Transverse colon (tissue), 4 donors: ENCODE measurements at regions not wholly inside any gene's neighbourhood (a gene's known extent, or its start where the extent isn't known, plus 50 kb on each side); places are given as distances from the start of the nearest gene placed in this dataset.

Experiments used
- DNase-seq: peaks from one replicate; pipeline ENCODE4 v3.0.0-alpha.2; 2019
- H3K27ac ChIP-seq, 4 donors: fragments of 200-600 bp; sonication (generic); 2 replicates each; pipeline ENCODE4 v1.5.1; 2016 to 2018; ENCODE audit warnings: inconsistent platforms in 4 of 4
- H3K27me3 ChIP-seq: fragments of 200-600 bp; sonication (generic); 2 replicates; pipeline ENCODE4 v1.5.1; 2017; ENCODE audit warnings: inconsistent platforms
- H3K36me3 ChIP-seq, 4 donors: fragments of 200-600 bp; sonication (generic); 2 replicates each; pipeline ENCODE4 v1.5.1; 2017 to 2019; ENCODE audit warnings: inconsistent platforms in 4 of 4
- H3K4me1 ChIP-seq, 4 donors: fragments of 200-600 bp; sonication (generic); 2 replicates each; pipeline ENCODE4 v1.5.1; 2017 to 2020; ENCODE audit warnings: inconsistent platforms in 4 of 4
- H3K4me3 ChIP-seq, 4 donors: fragments of 200-600 bp; sonication (generic); 1 replicate in 1 of 4; 2 replicates in 3 of 4; pipeline versions ENCODE4 v1.5.1 to v1.6.1; 2017 to 2019; ENCODE audit warnings: inconsistent platforms in 4 of 4
- H3K9me3 ChIP-seq, 2 donors: fragments of 200-600 bp; sonication (generic); 2 replicates each; pipeline ENCODE4 v1.5.1; 2017 to 2019; ENCODE audit warnings: inconsistent platforms in 2 of 2
- EP300 ChIP-seq: sonication (generic); formaldehyde crosslinking; IDR thresholded peaks from one replicate; pipeline ENCODE4 v1.6.1; 2017; ENCODE audit warnings: antibody characterized with exemption, low read depth
- POLR2A ChIP-seq: fragments of 450-650 bp; IDR thresholded peaks from one replicate; pipeline ENCODE4 v1.6.1; 2016; ENCODE audit warnings: antibody characterized with exemption, mild to moderate bottlenecking, moderate library complexity
- POLR2AphosphoS5 ChIP-seq, 3 donors: sonication (generic); formaldehyde crosslinking; IDR thresholded peaks; one replicate each; pipeline ENCODE4 v1.6.1; 2016; ENCODE audit warnings: antibody characterized with exemption in 3 of 3
- WGBS, 2 donors: methylation state at CpG; one replicate each; pipeline ENCODE4 v1.1.5; 2018; ENCODE audit warnings: low coverage in 1 of 2; 5-methylcytosine and 5-hydroxymethylcytosine counted together
- in situ Hi-C, 4 donors: fragments of 200-750 bp; cut with MboI; loops; one replicate each; pipeline versions ENCODE4 v1.15.0 to v1.15.1; 2017; ENCODE audit warnings: low sequenced_read_pairs in 3 of 4, low pct_ligation_motif_present in 1 of 4, low pct_unique_long_range_greater_than_20kb in 1 of 4
- intact Hi-C: fragments of 100-400 bp; cut with DNase I; formaldehyde crosslinking; loops from one replicate; pipeline ENCODE4 v1.15.1; 2023; ENCODE audit warnings: low total_unique reads
- TF ChIP-seq, protein P1 (sequence below), 5 experiments: fragments of 200-600 bp in 3 of 5; fragments of 450-650 bp in 2 of 5; sonication (generic) in 3 of 5; IDR thresholded peaks; 1 replicate in 2 of 5; 2 replicates in 3 of 5; pipeline ENCODE4 v1.5.1; 2016 to 2017; ENCODE audit warnings: antibody characterized with exemption in 5 of 5, inconsistent platforms in 3 of 5, mild to moderate bottlenecking in 2 of 5, moderate library complexity in 1 of 5

DNA sequence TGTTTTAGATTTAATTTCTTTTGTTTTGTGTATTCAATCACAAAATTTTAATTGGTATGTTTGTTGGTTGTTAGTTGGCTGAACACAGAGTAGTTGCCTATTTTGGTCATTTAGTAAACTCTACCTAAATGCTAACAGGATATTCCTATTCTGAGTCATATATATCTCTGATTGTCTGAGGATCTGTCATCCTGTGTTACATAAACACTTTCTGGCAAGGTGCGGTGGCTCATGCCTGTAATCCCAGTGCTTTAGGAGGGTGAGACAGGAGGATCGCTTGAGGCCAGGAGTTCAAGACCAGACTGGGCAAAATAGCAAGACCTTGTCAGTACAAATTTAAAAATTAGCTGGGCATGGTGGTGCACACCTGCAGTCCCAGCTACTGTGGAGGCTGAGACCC, 178.6 kb downstream of the PLCE1 start:
- 89 to 100% methylated on average over 1 to 2 of the region's 2 CpGs for WGBS, 2 donors
- in situ Hi-C loops: no loop called here

GRCh38 chr10:94173594-94173993, 179.9 kb downstream of the PLCE1 start:
- TF ChIP-seq, protein P1, sequence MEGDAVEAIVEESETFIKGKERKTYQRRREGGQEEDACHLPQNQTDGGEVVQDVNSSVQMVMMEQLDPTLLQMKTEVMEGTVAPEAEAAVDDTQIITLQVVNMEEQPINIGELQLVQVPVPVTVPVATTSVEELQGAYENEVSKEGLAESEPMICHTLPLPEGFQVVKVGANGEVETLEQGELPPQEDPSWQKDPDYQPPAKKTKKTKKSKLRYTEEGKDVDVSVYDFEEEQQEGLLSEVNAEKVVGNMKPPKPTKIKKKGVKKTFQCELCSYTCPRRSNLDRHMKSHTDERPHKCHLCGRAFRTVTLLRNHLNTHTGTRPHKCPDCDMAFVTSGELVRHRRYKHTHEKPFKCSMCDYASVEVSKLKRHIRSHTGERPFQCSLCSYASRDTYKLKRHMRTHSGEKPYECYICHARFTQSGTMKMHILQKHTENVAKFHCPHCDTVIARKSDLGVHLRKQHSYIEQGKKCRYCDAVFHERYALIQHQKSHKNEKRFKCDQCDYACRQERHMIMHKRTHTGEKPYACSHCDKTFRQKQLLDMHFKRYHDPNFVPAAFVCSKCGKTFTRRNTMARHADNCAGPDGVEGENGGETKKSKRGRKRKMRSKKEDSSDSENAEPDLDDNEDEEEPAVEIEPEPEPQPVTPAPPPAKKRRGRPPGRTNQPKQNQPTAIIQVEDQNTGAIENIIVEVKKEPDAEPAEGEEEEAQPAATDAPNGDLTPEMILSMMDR (IDR thresholded peaks at IDR 0.05): no peak
- TF ChIP-seq POLR2AphosphoS5 (IDR thresholded peaks at IDR 0.05): no peak
- WGBS, 2 donors: 53 to 56% methylated on average over 3 of the region's 3 CpGs
- in situ Hi-C loops: no loop called here
- intact Hi-C loops: no loop called here
- no peak overlapping the region for H3K27ac ChIP-seq
- H3K4me1 ChIP-seq: peaks cover 0 to 9% (median 0%) of the 10 kb centered on the region in 4 donors
- no peak for DNase-seq
- H3K27me3 ChIP-seq: no peaks in the 10 kb centered on the region
- H3K9me3 ChIP-seq: no peaks in the 10 kb centered on the region
- H3K36me3 ChIP-seq: peaks cover 0 to 10% (median 0%) of the 10 kb centered on the region in 4 donors
- H3K4me3 ChIP-seq: no peak overlapping the region

More for the DNA sequence above, 178.6 kb downstream of the PLCE1 start:
- intact Hi-C loops: no loop called here
- Histone ChIP-seq H3K9me3 (no peaks in the 10 kb centered on the region), H3K4me3 (no peak overlapping the region), H3K27ac (no peak overlapping the region), H3K27me3 (no peaks in the 10 kb centered on the region), H3K36me3 (peaks cover 0 to 10% (median 0%) of the 10 kb centered on the region in 4 donors), H3K4me1 (no peaks in the 10 kb centered on the region)
- no peak for DNase-seq
- no peak for TF ChIP-seq POLR2AphosphoS5 (IDR thresholded peaks at IDR 0.05)

GRCh38 chr10:94174838-94175237, 181.1 kb downstream of the PLCE1 start:
- Histone ChIP-seq H3K36me3 (peaks cover 0 to 10% (median 0%) of the 10 kb centered on the region in 4 donors), H3K27ac (no peak overlapping the region), H3K4me1 (peaks cover 0 to 9% (median 0%) of the 10 kb centered on the region in 4 donors), H3K4me3 (no peak overlapping the region), H3K27me3 (no peaks in the 10 kb centered on the region), H3K9me3 (no peaks in the 10 kb centered on the region)
- TF ChIP-seq, protein P1 (IDR thresholded peaks at IDR 0.05): no peak
- no peak for TF ChIP-seq EP300
- no peak for TF ChIP-seq POLR2A
- TF ChIP-seq POLR2AphosphoS5 (IDR thresholded peaks at IDR 0.05): no peak
- intact Hi-C loops: no loop called here
- in situ Hi-C loops: no loop called here
- no peak for DNase-seq

- intact Hi-C loops: no loop called here
- Histone ChIP-seq H3K9me3 (no peaks in the 10 kb centered on the region), H3K27me3 (no peaks in the 10 kb centered on the region), H3K4me3 (no peak overlapping the region), H3K4me1 (peaks cover 0 to 9% (median 0%) of the 10 kb centered on the region in 4 donors), H3K36me3 (no peaks in the 10 kb centered on the region), H3K27ac (no peak overlapping the region)
- 43 to 56% methylated on average over 4 to 5 of the region's 5 CpGs for WGBS, 2 donors
- in situ Hi-C loops: no loop called here
- TF ChIP-seq, protein P1 (IDR thresholded peaks at IDR 0.05): no peak
- DNase-seq: no peak
Measured at GRCh38 chr10:94178475-94179253, 184.1 kb downstream of the NOC3L start.

DNA sequence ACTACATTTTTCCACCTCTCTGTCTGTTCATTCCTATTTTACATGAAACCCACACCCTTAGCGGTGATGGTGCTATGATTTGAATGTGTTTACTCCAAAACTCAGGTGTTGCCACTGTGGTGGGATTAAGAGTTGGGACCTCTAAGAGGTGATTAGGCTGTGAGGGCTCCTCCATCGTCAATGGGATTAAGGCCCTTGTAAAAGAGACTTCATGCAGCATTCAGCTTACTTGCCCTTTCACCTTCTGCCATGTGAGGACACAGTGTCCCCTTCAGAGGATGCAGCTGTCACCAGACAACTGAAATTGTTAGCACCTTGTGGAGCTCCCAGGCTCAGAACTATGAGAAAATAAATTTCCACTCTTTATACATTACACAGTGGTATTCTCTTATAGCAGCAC, 182.2 kb downstream of the NOC3L start:
- no peak for DNase-seq
- Histone ChIP-seq H3K27ac (no peak overlapping the region), H3K36me3 (no peaks in the 10 kb centered on the region), H3K4me3 (no peak overlapping the region), H3K4me1 (peaks cover 0 to 9% (median 0%) of the 10 kb centered on the region in 4 donors), H3K27me3 (no peaks in the 10 kb centered on the region), H3K9me3 (no peaks in the 10 kb centered on the region)
- intact Hi-C loops (no loop called here), in situ Hi-C loops (no loop called here)
- 62 to 84% methylated on average over 2 of the region's 2 CpGs for WGBS, 2 donors
- TF ChIP-seq, protein P1 (IDR thresholded peaks at IDR 0.05): no peak
- no peak for TF ChIP-seq EP300
- TF ChIP-seq POLR2A: no peak
- TF ChIP-seq POLR2AphosphoS5 (IDR thresholded peaks at IDR 0.05): no peak
